SIG-M5 treated with dmso at 0.1 percent for 504 hours (cell line): ENCODE measurements at regions not wholly inside any gene's neighbourhood (a gene's known extent, or its start where the extent isn't known, plus 50 kb on each side); places are given as distances from the start of the nearest gene placed in this dataset.
A peak's percentile ranks its signal among the peaks of the same experiment; 100 is the strongest.

Experiments used
- DNase-seq: peaks from one replicate; lab custom pipeline; 2025; ENCODE audit not compliant: unreplicated experiment; lab: John Stamatoyannopoulos, UW

DNA sequence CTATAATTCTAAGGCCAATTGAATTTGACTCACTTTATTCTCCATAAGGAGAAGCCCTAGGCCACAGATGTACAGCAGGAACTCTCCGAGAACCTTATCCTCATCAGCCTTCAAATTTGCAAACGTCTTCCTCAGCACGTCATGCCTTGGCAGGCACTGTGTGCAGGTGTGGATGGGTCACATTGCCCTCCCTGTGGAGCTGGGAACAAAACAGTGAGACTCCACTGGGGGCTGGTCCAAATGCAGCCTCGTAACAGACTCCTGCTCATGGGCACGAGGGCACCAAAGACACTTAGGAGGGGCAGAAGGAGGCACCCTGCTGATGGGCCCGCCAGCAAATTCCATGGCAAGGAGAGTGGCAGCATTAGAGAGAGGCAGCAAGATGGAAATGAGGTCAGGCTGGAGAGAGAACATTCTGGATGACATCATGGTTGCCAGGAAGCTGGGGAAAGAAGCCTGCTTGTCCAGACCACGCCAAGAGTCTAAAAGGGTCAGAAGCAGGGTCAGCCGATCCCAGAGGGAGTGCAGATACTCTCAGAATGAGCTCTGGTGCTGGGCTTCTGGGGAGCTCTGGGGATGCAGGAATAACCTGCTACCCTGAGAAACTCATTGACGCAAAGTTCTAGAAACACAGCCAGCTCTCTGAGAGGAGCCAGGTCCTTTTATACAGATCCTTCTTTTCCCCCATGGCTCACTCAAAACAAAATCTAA lies 242.2 kb downstream of the B3GLCT start:
- no peak for DNase-seq

DNA sequence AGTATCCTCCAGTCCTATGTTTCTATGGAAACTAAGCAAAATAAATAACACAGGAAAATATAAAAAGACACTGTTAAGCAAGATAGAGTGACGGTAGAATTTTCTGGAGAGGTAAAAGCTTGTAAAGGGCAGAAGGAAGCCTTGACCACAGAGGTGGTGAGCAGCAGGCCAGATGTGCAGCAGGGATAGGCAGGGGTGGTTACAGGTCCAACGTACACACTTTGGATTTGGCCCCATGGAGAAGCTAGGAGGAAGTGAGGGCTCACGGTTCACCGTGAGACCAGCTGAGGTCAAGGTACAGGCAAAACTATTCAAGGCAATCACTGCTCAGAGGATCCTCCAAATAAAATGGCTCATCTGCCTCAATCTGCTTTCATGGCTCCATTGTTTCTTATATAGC lies 242.8 kb downstream of the B3GLCT start:
- DNase-seq, result no peak

DNA sequence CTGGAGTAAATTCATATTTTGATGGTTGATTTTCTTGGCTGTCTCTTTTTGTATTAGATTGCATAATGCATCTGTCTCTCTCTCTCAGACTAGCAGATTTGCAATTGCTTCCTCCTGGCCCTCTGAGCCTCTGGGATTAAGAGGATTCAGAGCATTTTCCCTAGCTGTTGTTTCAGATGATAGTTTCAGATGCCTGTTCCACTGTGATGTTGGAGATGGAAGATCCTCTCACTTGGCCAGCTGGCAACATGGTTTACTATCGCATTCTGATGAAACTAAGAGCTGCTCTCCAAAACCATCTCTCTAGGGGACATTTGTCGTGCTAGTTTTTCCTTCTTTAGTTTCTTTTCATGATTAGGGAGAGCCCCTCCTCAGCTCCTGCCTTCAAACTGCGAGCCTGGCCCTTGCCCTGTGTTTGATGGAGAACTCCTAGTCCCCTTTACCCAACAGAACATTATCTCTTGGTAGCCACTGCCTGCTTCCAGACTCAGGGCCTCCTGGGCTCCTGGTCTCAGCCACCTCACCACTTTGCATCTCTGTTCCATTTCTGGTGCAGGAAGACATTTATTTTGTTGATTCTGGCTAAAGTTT lies 244.6 kb downstream of the B3GLCT start:
- no peak for DNase-seq

DNA sequence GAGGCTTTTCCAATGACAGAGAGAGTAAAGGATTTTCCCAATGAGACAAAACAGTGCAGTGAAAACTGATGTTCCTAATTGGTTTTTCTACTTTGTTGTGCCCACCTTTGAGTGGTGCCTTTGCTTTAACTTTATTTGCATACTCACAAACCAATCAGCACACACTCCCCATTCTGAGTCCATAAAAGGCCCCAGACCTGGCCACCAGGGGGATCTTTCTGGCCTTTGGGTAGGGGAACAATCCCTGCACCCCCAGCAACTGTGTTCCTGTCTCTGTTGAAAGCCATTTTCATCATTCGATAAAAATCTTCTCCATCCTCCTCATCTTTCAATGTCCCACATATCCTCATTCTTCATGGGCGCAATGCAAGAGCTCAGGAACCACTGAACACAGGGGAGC lies 252.8 kb downstream of the B3GLCT start:
- DNase-seq, result no peak

DNA sequence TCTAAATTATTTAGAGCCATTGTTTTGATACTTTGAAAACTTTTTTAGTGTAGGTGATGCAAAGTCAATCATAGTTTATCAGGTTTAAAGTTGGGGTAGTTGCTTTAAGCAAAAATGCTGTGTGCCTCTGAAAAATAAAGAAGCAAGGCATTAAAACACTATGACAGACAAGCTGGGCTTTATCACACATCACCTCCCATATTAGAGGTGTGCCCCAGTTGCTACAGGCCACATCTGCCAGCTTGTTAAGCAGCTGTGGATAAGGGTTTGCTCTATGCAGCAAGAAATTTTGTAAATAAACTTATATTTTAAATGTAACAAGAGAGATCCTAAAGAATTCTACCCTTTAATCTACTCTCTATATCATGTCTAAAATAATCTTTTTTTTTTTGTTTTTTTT lies 255.8 kb downstream of the B3GLCT start:
- no peak for DNase-seq

DNA sequence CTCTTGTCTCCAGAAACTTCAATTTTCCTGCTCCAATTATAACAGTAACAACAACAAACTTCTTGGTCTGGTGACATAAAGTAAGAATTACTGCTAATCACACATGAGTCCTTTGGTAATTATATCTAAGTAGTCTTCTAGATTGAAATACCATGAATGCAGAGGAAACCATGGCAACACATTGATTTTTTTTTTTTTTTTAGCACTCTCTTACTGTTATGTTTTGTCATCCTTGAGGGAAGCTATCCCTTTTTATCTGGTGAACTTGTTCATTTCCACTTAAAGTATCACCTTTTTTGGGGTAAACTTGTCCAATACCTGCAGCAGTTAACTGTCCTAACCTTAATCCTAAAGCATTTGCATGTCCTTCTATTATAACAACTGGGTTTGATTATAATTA lies 256.3 kb downstream of the B3GLCT start:
- no peak for DNase-seq

DNA sequence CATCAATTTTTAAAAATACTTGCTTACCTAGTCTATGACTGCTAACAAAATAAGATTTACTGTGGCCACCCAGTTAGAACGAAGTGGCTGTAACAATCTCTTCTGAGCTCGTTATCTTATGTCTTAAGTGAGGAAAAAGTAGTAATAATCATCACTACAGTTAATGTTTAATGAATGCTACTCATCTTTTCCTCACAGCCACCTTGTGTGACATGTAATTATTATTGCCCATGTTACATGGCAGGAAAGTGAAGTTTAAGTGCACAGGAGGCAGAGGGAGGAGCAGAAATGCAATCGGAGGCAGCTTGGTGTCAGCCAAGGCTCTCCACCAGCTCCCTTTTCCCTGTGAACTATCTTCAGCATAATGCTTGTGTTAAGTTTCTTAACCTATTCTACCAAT lies 260.3 kb downstream of the B3GLCT start:
- no peak for DNase-seq

DNA sequence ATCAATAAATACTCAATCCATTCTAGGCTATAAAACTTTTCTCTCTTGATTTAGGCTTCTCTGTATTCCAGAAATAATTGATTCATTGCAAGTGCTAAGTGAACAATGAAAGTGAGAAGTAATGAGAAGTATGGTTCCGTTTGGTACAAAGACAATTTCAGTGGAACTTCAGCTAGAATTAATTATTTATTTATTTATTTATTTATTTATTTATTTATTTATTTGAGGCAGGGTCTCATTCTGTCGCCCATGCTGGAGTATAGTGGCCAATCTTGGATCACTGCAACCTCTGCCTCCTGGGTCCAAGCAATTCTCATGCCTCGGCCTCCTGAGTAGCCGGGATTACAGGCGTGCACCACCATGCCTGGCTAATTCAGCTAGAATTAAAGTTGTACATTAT lies 262.1 kb downstream of the B3GLCT start:
- no peak for DNase-seq

DNA sequence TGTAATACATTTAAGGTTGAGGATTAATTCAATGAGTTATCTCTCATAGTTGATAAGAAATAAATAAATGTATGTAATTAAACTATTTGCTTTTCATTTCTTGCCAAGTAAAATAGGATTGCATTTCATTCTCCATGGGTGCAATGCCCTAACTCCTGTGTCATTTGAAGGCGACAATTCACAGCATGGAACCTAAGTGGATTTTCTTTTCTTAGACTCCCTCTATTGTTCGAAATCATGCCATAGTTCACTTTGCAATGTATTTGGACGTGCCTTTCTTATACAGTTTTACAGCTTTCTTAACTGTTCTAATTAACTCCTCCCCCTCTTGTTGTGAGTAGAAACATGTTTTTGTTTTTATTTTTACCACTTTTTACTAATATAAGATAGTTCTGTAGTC lies 263.0 kb downstream of the B3GLCT start:
- no peak for DNase-seq

DNA sequence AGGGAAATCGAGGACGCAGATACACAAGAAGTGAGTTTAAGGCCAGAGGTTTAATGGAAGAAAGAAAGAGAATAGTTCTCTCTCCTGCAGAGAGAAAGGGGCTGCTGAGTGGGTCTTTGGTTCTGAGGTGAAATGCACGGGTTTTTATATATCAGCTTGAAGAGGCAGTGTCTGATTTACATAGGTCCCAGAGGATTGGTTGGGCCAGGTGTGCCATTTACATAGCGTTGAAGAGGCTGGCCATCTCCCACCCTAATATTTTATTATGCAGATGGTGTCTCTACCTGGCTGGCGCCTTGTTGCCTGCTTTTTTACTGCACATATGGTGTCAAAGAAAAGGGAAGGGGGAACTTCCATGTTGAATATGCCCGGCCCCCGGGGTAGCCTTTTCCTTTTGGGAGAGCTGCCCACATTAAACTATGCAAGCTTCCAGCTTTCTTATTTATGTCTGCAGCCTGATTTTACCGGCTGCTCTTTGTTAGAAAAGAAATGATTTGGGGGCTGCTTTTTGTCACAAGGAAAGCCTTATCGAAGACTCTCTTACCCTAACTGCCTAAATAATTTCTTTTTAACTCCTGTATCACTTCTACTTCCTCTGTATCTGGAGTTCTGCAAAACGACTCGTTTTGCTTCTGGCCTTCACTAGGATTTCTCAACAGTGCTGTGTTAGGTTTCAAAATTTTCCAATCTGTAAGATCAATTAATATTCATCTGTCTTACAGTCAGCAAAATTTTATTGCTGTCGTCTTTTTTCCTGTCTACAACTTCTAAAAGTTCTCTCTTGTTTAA lies 268.5 kb downstream of the B3GLCT start:
- DNase-seq, result peak; percentile 42

DNA sequence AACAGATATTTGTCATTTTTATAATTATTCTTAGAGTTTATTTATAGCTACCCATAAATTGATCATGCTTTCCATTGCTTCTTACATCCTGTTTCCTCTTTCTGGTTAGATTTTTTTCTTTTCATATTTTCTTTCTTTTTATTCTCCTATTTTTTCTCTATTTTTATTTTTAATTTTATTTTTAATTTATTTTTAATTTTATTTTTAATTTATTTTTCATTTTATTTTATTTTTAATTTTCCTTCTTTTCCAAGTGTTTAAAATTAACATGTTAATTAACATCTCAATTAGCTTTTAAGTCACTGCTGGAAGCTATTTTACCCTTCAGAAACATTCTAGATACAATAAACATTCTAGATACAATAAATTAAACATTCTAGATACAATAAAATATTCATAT lies 269.6 kb downstream of the B3GLCT start:
- no peak for DNase-seq

DNA sequence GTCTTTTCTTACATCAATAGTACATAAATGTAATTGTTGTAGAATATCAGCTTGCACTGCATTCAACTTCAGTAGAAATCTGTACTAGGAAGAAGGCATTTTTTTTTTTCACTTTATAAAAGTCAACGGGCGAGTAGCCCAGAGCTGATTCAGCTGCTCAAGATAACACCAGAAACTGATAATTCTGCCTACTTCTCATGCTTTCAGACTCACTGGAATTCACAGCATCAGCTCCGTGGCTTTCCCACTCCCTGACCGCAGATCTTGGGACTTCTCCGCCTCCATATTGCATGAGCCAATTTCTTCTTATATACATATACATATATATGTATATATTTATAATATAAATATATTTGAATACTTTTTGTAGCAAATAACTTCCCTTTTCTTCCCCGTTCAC lies 263.1 kb upstream of the RXFP2 start:
- DNase-seq, result no peak

DNA sequence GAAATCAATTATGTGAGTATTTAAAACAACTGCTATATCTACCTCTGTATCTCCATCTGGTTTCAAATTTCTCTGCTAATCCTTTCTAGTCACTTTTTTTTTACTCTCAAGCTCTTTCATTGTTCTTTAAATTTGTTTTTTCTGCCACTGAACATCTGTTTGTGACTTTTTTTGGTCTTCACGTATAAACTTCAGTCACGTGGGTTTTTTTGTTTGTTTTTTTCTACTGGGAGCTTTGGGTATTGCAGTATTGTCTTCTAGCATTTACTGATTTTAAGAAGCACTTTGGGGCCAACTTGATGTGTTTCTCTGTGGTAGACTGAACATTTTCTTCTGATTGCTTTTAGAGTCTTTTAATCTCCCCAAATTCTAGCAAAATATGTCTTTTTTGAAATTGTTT lies 262.6 kb upstream of the RXFP2 start:
- DNase-seq, result no peak

DNA sequence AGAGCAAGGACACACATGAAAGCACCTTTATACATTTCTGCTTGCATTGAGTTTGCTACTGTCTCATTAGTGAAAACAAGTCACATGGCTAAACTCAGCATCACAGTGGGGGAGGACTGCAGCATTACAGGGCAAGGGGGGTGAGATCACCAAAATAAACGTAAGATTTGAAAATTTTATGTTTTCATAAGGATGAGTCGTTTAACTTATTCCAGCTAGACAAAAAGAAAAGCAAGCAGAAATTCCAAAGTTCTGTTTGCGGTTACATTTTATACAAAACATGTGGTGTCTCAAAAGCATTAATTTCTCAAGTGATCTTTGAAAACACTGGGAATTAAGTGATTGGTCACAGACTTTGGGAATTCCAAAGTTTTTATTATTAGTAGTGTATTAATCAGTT lies 261.4 kb upstream of the RXFP2 start:
- DNase-seq, result no peak

DNA sequence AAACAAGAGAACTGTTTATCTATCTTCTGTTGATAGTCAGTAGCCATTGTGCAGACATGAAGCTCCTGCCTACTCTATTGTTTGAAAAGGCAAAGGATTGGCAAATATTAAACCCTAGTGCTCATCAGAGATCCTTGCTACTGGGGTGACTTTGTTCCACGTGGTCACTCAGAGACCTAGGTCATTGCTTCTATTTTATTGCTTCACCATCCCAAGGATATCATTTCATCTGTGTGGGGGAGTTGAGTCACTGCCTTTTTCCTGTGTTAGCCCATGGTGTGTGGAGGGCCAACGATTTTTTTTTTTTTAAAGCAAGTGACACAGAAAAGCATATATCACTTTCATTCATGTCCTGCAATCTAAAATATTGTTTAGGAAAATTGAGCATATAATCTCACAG lies 254.1 kb upstream of the RXFP2 start:
- DNase-seq, result peak; percentile 22

DNA sequence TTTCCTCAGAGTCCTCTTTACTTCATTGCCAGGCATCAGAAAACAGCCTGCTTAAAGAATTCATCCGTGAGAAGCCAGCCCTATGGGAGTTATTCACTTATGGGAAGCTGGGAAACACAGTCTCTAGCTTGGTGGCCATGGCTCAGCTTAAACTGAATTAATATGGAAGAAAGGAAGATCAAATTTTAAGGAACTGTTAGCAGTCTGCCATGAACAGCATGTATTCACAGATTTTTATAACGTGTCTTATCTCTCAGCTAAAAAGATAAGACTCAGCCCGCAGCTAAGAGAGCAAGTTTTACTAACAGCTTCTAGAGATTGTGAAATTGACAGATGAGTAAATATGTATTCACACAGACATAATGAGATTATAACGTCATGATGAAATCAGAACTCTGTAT lies 253.7 kb upstream of the RXFP2 start:
- no peak for DNase-seq

DNA sequence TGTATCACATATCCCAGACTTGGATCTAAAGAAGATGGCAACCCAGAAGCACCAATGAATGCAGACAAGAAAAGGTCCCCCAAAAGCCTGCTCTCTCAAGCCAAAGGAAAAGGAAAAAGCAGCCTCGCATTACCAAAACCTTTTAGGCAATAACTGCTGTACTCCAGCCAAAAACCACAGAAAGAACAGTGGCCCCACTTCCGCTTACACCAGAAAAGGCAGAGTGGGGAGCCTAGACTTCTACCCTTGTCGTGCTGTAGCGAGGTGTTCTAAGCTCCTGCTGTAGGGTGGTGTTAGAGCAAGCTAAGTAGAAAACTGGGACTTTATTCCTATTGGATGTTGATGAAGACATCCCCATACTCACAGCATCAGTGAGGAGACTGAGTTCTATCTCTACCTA lies 244.0 kb upstream of the RXFP2 start:
- no peak for DNase-seq

DNA sequence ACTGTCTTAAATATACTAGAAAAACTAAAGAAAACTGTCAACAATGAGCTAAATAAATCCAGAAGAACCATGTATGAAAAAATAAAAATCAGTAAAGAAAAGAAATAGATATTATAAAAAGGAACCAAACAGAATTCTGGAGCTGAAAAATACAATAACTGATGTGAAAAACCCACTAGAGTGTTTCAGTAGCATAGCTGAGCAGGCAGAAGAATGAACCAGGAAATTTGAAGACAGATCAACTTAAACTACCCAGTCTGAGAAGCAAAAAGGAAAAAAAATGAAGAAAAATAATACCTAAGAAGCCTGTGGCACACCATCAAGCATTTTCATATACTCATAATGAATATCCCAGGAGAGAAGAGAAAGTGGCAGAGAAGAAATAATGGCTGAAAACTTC lies 240.1 kb upstream of the RXFP2 start:
- no peak for DNase-seq

DNA sequence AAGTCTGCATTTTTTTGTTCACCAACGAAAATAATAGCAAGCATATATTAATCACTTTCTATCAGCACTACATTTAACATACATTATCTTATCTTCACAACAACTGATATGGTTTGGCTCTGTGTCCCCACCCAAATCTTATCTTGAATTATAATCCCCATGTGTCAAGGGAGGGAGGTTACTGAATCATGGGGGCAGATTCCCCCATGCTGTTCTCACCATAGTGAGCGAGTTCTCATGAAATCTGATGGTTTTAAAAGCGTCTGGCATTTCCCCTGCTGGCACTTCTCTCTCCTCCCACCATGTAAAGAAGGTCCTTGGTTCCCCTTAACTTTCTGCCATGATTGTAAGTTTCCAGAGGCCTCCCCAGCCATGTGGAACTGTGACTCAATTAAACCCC lies 235.7 kb upstream of the RXFP2 start:
- DNase-seq, result no peak

DNA sequence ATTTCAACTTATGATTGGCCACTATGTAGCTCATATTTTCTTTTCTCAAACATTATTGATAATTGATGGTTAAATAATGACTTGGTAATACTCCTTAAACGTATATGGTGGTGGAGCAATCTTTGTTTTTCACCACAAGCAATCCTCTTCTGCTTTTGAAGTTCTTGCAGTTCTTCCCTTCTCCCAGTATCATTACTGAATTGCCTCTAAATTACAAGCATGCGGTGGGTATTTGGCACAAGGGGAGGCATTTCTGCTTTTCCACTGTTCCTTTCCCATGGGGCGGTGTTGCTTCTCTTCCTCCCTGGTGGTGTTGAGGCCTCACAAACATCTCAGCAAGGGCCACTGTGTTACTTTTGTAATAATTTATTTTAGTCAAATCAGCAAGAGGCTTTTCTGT lies 234.4 kb upstream of the RXFP2 start:
- DNase-seq, result peak; percentile 16

DNA sequence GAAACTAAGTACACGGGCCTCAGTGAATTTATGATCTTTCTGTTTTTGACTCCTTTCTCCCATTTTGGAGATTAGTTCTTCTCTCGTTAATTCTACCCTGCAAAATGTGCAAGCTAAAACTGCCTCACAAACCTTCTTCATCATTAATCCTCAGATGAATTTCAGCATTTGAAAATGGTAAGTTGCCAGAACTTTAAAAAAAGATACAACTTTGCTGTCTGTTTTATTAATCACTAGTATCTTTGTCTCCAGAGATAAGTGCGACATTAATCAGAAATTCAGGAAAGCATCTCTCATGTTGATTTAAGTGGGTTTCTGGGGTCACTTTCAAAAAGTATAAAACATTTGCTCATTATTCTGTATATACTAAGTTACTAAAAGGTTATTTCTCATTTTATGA lies 227.0 kb upstream of the RXFP2 start:
- DNase-seq, result no peak

DNA sequence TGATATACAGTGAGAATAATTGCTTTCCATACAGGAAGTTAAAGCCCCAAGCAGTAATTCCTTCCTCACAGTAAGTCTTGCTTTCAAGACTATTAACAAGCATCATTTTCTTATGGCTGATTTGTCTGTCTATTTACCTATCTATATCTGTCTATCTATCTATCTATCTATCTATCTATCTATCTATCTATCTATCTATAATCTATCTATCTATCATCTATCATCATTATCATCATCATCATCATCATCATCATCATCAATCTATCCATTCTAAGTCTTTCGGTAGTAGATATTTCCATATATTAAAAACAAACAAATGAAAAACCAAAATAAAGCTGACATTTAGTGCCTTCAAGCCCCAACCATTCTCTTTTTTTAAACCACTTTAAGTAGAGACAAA lies 224.4 kb upstream of the RXFP2 start:
- DNase-seq, result no peak
